ENCODE measurements at regions not wholly inside any gene's neighbourhood (a gene's known extent, or its start where the extent isn't known, plus 50 kb on each side); places are given as distances from the start of the nearest gene placed in this dataset.

DNA sequence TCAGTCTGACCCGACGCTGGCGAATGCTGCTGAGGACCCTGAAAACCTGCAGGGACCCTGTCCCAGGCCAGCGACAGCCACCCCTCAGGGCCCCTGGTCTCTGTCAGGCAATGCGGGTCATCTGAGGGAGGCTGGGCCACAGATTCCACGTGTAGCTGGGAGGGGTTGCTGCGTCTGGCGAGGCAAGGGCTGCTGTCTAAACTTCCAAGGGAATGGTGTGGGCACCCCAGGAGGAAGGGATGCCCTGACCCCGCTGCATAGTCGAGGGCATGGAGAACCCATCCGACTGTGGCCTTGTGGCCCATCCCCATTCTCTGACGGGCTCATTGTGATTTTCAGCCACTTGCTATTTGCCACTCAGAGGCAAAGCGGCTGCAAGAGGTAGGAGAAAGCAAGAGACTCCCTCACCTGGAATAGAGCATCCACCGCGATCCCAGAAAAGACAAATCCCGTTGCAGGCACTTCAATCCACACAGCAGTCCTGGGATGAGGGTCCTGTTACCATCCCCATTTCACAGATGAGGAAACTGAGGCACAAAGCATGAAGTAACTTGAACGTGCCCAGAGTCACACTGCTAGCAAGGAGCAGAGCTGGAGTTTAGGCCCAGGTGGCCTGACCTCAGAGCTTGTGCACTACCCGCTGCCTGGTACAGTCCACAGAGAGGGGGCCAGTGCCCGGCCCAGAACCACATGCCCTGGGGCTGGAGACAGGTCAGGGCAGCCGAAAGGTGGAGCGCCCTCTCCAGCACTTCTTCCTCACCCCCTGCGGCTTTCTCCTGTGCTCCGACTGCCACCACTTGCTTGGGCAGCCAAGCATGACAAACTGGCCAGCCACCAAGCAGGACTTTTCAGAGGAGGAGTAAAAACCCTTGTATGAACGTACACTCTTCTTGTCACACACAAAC, 163.8 kb upstream of the KLF14 start:
- no peak for FAIRE-seq

DNA sequence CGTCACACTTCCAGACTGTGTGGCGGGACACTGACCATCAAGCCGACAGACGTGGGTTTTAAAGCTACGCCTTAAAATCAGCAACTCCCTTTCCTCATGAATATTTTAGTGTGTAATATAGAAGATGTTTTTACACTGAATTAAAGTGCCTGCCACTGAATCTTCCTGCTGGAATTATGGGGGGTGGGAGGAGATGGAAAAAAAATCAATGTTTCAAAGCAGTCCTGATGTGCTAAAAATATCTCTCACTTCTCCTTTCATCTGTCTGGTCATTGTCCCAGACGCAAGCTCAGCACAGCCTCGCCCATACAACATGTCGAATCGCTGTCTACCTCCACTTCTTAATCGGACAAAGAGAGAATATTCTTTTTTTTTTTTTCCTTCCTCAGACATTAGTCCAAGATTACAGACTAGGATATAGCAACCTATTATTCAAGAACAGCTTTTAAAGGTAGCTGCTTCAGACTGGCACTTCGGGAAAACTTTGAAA, 165.1 kb upstream of the KLF14 start:
- FAIRE-seq, result no peak

DNA sequence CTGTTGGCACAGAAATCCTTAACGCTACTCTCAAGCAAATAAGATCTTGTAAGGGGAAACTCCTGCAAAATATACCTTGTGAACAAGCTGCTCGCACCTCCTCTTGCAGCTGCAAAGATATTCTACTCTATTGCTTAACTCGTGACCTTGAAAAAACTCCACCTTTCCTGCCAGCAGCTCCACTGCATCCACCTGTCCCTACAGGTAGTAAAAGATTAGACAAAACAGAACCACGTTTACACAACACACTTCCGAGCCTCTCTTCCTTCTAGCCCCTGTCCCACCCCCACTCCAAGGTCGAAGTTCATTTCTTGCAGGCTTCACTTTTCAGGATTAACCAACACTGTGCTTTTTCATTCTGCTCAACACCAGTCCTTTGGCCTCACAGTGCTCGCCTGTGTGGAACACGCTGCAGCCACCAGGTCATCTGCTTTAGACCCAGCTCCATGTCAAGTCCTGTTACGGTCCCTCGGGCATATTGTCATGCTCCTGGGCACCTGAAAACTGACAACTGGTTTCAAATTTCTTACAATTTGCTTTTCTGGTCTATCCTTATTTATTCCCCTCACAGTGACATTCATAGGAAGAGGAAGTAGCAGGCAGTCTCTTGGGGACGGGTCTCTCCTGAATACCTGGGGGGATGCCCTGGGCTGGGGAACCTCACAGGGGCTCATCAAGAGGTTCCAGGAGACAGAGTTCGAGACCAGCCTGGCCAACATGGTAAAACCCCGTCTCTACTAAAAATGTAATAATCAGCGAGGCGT, 165.8 kb upstream of the KLF14 start:
- FAIRE-seq, result no peak

DNA sequence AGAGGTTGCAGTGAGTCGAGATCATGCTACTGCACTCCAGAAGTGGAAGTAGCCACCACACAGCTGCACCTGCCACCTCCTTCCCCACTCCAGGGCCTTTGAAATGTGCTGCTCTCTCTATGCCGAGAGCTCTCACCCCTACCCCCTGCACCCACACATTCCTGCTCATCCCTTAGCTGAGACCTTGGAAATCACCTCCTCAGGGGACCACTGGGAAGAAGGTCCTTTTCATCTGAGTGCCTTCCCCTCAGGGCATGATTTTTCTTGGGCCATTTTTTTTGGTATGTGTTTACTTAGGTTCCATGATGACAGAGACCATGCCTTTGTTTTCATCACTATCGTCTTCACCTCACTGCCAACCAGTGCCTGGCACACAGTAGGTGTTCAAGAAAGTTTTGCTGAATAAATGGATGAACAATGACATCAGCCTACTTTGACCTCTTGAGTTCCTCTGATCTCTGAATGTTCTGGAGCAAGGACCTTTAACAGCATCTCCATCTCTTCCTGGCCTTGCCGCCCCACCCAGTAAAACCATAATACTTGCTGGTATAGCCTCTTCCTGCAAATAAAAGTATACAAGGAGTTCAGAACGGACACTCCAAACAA, 166.6 kb upstream of the KLF14 start:
- no peak for FAIRE-seq

GRCh38 chr7:130901209-130901783, 167.3 kb upstream of the KLF14 start:
- no peak for FAIRE-seq

DNA sequence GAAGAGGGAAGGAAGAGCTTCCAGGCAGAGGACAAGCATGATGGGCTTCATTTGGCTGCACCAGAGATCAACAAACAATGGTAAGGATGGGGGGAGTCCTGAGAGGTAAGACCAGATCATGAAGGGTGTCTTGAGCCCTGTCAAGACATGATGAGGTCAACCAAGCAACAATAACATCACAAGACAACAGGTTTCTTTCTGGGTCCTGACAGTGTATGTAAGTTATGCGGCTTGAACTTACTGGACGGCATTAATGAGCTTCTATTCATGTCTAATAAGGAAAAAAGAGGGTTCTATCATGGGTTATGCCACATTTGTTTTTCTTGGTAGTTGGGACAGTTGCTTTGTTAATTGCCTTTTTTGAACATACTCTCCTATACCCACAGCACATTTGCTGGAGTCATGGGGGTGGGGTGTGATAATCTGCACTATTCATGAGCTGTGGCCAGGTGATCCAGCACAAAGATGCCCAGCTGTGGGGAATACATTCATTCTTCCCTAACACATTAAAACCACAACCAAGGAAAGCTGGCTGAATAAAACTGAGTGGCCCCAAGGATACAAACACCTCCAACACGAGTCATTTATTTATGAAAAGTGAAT, 168.8 kb upstream of the KLF14 start:
- no peak for FAIRE-seq

GRCh38 chr7:130903358-130903974, 169.5 kb upstream of the KLF14 start:
- FAIRE-seq, result no peak

- peak; percentile 79 for FAIRE-seq
Measured at GRCh38 chr7:130904031-130904757, 170.2 kb upstream of the KLF14 start.

DNA sequence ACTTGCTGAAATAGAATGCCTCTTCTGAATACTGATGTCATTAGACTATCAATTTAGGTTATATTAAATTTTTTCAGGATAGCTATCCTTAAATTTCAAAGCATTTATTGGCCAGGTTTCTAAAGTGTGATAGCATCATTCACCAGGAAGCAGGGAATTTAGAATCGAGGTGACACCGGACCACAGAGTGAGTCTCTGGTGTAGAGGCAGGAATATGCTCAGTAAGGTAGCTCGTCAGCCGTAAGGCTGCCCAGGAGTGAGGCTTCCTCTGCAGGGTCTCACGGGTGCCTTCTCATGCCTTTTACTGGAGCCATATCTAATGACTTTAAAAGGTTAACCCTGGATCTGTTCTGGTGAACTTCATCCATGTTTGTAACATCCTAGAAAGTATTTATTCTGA, 170.8 kb upstream of the KLF14 start:
- no peak for FAIRE-seq

GRCh38 chr7:130906575-130906974, 172.6 kb upstream of the KLF14 start:
- FAIRE-seq, result no peak

DNA sequence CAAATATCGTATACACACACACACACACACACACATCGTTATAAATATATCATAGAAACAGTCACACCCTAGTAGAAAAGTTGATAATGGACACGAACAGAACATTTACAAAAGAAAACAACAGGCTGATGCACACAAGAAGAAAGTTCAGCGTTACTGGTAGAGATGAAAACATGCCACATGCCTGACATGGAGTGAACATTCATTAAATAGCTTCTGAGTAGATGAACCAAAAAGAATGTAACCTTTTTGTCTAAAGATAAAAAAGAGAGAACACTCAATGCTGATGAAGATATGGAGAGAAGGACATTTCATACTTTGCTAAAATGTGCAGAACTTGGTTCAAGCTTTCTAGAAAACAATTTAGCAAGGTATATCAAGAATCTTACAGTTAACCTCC, 173.4 kb upstream of the KLF14 start:
- FAIRE-seq, result no peak

- FAIRE-seq, result no peak
Measured at GRCh38 chr7:130908345-130909160, 174.5 kb upstream of the KLF14 start.

DNA sequence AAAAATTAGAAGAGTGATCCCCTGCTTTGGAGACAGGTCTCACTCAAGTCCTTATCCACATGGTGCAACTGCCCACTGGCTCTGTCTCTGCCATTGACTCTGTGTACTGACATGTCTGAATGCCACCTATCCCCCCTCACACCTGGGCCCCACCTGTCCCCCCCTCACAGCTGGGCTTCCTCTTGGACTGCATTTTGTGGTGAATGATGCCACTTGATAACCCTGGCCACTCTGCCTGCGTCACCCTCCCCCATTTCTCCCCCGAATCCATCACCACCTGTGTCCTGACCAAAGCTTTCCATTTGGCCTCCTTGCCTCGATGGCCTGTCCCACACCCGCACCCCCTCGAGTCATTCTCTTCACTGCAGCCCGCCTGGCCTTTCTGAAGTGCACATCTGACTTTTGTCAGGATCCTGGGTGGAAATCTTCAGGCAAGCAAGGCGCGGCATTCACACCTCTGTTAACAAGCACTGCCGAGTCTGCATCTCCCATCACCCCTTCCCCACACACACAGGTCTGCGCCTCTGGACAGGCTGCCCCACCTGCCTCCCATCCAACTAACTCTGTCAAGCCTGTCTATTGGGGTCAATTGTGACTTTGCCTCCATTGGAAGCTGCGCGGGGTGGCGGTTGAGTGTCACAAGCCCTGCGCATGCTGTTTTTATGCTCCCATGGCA, 175.3 kb upstream of the KLF14 start:
- FAIRE-seq, result no peak

DNA sequence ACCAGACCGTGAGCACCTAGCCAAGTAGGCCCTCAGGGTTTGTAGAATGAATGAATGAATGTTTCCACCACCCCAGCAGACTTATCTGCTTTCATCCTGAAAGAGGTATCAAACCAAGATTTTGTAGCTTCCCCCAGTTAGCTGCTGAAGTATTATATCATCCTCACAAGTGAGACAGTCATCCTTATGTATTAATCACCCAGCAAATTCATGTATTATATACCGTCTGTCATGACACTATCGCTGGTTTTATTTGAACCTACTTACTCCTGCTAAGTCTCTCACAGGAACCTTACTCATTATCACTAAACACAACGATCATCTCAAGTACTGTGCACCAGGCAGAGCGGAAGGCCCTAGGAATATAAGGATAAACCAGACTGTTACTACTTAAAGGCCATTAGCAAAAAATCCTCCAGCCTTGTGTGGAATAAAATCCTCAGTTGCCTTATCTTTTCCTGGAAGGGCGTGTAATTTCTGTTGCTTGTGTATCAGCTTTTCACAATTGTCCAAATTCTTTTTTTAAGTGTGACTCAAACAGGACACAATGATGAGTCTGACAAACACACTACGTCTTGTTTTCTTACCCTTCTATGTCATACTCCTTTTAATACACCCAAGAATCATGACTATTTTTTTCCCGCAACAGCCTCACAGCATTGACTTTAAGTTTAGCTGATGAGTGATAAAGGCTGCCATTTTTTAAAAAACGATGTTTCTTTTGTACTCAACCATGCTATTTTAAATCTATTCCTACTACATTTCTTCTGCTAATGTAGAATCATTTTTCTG, 176.1 kb upstream of the KLF14 start:
- peak; percentile 31 for FAIRE-seq

- no peak for FAIRE-seq
Measured at GRCh38 chr7:130910949-130911944, 177.2 kb upstream of the KLF14 start.

DNA sequence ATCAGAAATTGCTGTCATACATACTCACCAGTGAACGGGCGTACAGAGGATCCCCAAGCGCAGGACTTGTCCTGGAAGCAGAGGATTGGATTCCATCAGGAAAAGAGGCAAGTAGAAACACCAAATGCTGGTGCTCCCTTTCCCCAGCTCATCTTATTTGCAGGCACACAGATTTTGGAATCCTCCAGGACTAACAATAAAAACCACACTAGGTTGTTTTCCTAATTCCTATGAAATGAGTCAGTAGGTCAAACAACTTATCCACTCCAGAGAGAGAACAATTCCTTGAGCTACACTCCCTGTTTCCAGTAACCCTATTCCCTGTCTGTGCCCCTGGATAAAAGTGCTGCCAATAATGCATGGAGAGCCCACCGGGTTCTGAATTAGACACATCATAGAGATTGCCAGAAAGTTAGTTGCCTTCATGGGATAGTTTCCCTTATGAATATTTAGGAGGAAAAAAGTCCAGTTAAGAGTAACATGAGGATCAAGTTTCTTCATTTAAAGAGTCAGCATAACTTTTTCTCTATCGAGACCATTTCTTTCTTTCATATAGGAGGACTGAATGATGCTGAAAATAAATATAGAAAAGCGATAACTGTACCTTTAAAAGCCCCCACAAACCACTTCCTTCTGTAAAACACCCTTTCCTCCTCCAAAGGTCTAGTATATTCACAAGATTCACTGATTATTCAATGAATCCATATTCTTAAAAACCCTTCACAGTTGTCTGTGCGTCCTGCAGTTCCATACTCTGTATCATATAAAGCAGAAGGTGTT, 178.3 kb upstream of the KLF14 start:
- FAIRE-seq, result peak; percentile 88
